SK-N-MC (cell line): ENCODE measurements at regions not wholly inside any gene's neighbourhood (a gene's known extent, or its start where the extent isn't known, plus 50 kb on each side); places are given as distances from the start of the nearest gene placed in this dataset.

Experiments
- FOXP2 ChIP-seq: optimal IDR thresholded peaks from 2 replicates; pipeline ENCODE3; 2011; ENCODE audit warnings: mild to moderate bottlenecking, moderate library complexity; ENCODE audit not compliant: insufficient read depth; ENCODE audit errors: extremely low read length, control extremely low read depth
- POLR2AphosphoS5 ChIP-seq: IDR thresholded peaks from 2 replicates; pipeline ENCODE4 v1.6.1; 2012; ENCODE audit warnings: mild to moderate bottlenecking, low read depth, low read length, borderline replicate concordance

DNA sequence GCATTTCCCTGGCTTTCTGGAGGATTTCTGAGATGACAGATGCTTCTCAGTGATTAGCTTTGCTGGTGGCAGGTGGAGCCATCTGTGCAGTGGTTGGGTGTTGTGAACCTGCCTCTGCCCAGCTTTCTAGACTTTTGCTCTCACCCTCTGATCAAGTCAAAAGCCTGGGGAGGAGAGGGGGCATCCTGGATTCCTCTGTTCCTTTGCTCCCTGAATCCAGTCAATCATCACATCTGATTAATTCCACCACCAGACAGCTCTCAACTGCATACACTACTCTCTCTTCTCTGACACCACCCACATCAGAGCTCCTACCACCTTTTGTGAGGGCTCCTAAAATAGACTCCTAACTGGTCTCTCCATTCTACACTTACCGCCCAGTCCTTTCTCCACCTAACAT is 283.5 kb downstream of the WDR11 start:
- TF ChIP-seq FOXP2 = no peak
- TF ChIP-seq POLR2AphosphoS5 = no peak
